Neural progenitor cell (in vitro differentiated cells): ENCODE measurements at regions not wholly inside any gene's neighbourhood (a gene's known extent, or its start where the extent isn't known, plus 50 kb on each side); places are given as distances from the start of the nearest gene placed in this dataset.
A peak's percentile ranks its signal among the peaks of the same experiment; 100 is the strongest.

ENCODE experiments used
- DNase-seq: peaks from one replicate; pipeline ENCODE4 v3.0.0-alpha.2; 2016; ENCODE audit warnings: low spot score
- H2AFZ ChIP-seq: fragments of 200-600 bp; sonication (generic); replicated peaks from 2 replicates; pipeline ENCODE4 v1.6.1; 2016; ENCODE audit warnings: antibody characterized with exemption
- H3F3A ChIP-seq: fragments of 200-600 bp; sonication (generic); 2 replicates; pipeline ENCODE4 v1.6.1; 2016; ENCODE audit warnings: antibody characterized with exemption, low read depth
- H3K27ac ChIP-seq: fragments of 200-600 bp; sonication (generic); 2 replicates; pipeline ENCODE4 v1.5.1; 2016; ENCODE audit warnings: mild to moderate bottlenecking
- H3K27me3 ChIP-seq: fragments of 200-600 bp; sonication (generic); 2 replicates; pipeline ENCODE4 v1.6.1; 2016; ENCODE audit warnings: mild to moderate bottlenecking, moderate library complexity
- H3K36me3 ChIP-seq: fragments of 200-600 bp; sonication (generic); 2 replicates; pipeline ENCODE4 v1.5.1; 2016
- H3K4me1 ChIP-seq: fragments of 200-600 bp; sonication (generic); 2 replicates; pipeline ENCODE4 v1.6.1; 2016; ENCODE audit warnings: mixed run types
- H3K4me2 ChIP-seq: fragments of 200-600 bp; sonication (generic); 2 replicates; pipeline ENCODE4 v1.6.1; 2016
- H3K4me3 ChIP-seq: fragments of 200-600 bp; sonication (generic); 2 replicates; pipeline ENCODE4 v1.5.1; 2016
- H3K79me2 ChIP-seq: fragments of 200-600 bp; sonication (generic); 2 replicates; pipeline ENCODE4 v1.6.1; 2016; ENCODE audit warnings: low read depth
- H3K9ac ChIP-seq: fragments of 200-600 bp; sonication (generic); 2 replicates; pipeline ENCODE4 v1.6.1; 2016
- H3K9me3 ChIP-seq: fragments of 200-600 bp; sonication (generic); 2 replicates; pipeline ENCODE4 v1.5.1; 2016; ENCODE audit warnings: low read depth
- H4K20me1 ChIP-seq: fragments of 200-600 bp; sonication (generic); 2 replicates; pipeline ENCODE4 v1.6.1; 2016; ENCODE audit warnings: low read depth
- H3K27ac Mint-ChIP-seq: 3 replicates; pipeline ENCODE4 v1.8.0; 2021; ENCODE audit warnings: mixed read lengths
- H3K27me3 Mint-ChIP-seq: 2 replicates; pipeline ENCODE4 v1.8.0; 2022; ENCODE audit warnings: low read depth, mild to moderate bottlenecking, inconsistent platforms, moderate library complexity, mixed read lengths; ENCODE audit not compliant: insufficient read depth
- H3K36me3 Mint-ChIP-seq: 3 replicates; pipeline ENCODE4 v1.8.0; 2021; ENCODE audit warnings: mixed read lengths
- H3K4me1 Mint-ChIP-seq: 3 replicates; pipeline ENCODE4 v1.8.0; 2021; ENCODE audit warnings: mixed read lengths
- H3K4me3 Mint-ChIP-seq: 3 replicates; pipeline ENCODE4 v1.8.0; 2021; ENCODE audit warnings: mild to moderate bottlenecking, moderate library complexity, mixed read lengths
- H3K9me3 Mint-ChIP-seq: 3 replicates; pipeline ENCODE4 v1.8.0; 2020; ENCODE audit warnings: mixed read lengths
- CTCF ChIP-seq: fragments of 200-600 bp; sonication (generic); IDR thresholded peaks from 2 replicates; pipeline ENCODE4 v1.5.1; 2017; ENCODE audit warnings: antibody characterized with exemption, mild to moderate bottlenecking
- EZH2 ChIP-seq: fragments of 200-600 bp; sonication (generic); IDR thresholded peaks from 2 replicates; pipeline ENCODE4 v1.6.1; 2017; ENCODE audit warnings: antibody characterized with exemption, mild to moderate bottlenecking, moderate library complexity
- EZH2phosphoT487 ChIP-seq: fragments of 200-600 bp; sonication (generic); IDR thresholded peaks from 2 replicates; pipeline ENCODE4 v1.6.1; 2017; ENCODE audit warnings: antibody characterized with exemption

- H3K4me3 Mint-ChIP-seq: no peak overlapping the region
- Histone ChIP-seq H3K9me3 (no peaks in the 10 kb centered on the region), H2AFZ (peak overlapping the region; percentile 2), H4K20me1 (no peaks in the 10 kb centered on the region), H3K4me1 (no peaks in the 10 kb centered on the region), H3F3A (no peaks in the 10 kb centered on the region), H3K9ac (no peak overlapping the region), H3K4me2 (no peak overlapping the region), H3K36me3 (no peaks in the 10 kb centered on the region), H3K4me3 (no peak overlapping the region), H3K79me2 (no peaks in the 10 kb centered on the region), H3K27ac (no peak overlapping the region), H3K27me3 (no peaks in the 10 kb centered on the region)
- peak; percentile 12 for DNase-seq
- H3K4me1 Mint-ChIP-seq: no peaks in the 10 kb centered on the region
- TF ChIP-seq EZH2: no peak
- TF ChIP-seq CTCF: no peak
- no peak for TF ChIP-seq EZH2phosphoT487
- H3K36me3 Mint-ChIP-seq: no peaks in the 10 kb centered on the region
- H3K9me3 Mint-ChIP-seq: no peaks in the 10 kb centered on the region
- no peak overlapping the region for H3K27ac Mint-ChIP-seq
- no peaks in the 10 kb centered on the region for H3K27me3 Mint-ChIP-seq
These were observed 95.7 kb upstream of the LINC00305 start for GRCh38 chr18:64244571-64244970.

- TF ChIP-seq EZH2phosphoT487: no peak
- TF ChIP-seq EZH2: no peak
- H3K36me3 Mint-ChIP-seq: no peaks in the 10 kb centered on the region
- no peaks in the 10 kb centered on the region for H3K27me3 ChIP-seq
- no peaks in the 10 kb centered on the region for H4K20me1 ChIP-seq
- H3K27ac ChIP-seq: no peak overlapping the region
- H3K79me2 ChIP-seq: no peaks in the 10 kb centered on the region
- DNase-seq: no peak
- H3K36me3 ChIP-seq: no peaks in the 10 kb centered on the region
- no peak overlapping the region for H2AFZ ChIP-seq
- no peak overlapping the region for H3K9ac ChIP-seq
- H3F3A ChIP-seq: no peaks in the 10 kb centered on the region
- H3K9me3 Mint-ChIP-seq: no peaks in the 10 kb centered on the region
- H3K9me3 ChIP-seq: no peaks in the 10 kb centered on the region
- H3K27me3 Mint-ChIP-seq: no peaks in the 10 kb centered on the region
- no peaks in the 10 kb centered on the region for H3K4me1 ChIP-seq
- no peak overlapping the region for H3K4me2 ChIP-seq
- no peak overlapping the region for H3K27ac Mint-ChIP-seq
- H3K4me3 ChIP-seq: no peak overlapping the region
- H3K4me3 Mint-ChIP-seq: no peak overlapping the region
- H3K4me1 Mint-ChIP-seq: peaks cover 9% of the 10 kb centered on the region
These were observed 91.4 kb upstream of the LINC00305 start for GRCh38 chr18:64240316-64240715.

GRCh38 chr18:64238076-64238475, 89.2 kb upstream of the LINC00305 start:
- DNase-seq: no peak
- no peak overlapping the region for H2AFZ ChIP-seq
- H3K27me3 ChIP-seq: no peaks in the 10 kb centered on the region
- H4K20me1 ChIP-seq: no peaks in the 10 kb centered on the region
- H3K4me3 ChIP-seq: no peak overlapping the region
- H3K4me2 ChIP-seq: no peak overlapping the region
- no peak overlapping the region for H3K27ac ChIP-seq
- Mint-ChIP-seq H3K9me3 (no peaks in the 10 kb centered on the region), H3K36me3 (no peaks in the 10 kb centered on the region), H3K27ac (no peak overlapping the region), H3K4me3 (no peak overlapping the region), H3K4me1 (peaks cover 9% of the 10 kb centered on the region), H3K27me3 (no peaks in the 10 kb centered on the region)
- TF ChIP-seq CTCF: no peak
- TF ChIP-seq EZH2phosphoT487: no peak
- no peak for TF ChIP-seq EZH2
- H3K79me2 ChIP-seq: no peaks in the 10 kb centered on the region
- no peaks in the 10 kb centered on the region for H3K36me3 ChIP-seq
- H3K4me1 ChIP-seq: no peaks in the 10 kb centered on the region
- H3K9me3 ChIP-seq: no peaks in the 10 kb centered on the region
- H3K9ac ChIP-seq: no peak overlapping the region
- no peaks in the 10 kb centered on the region for H3F3A ChIP-seq

GRCh38 chr18:64234321-64234720, 85.4 kb upstream of the LINC00305 start:
- Mint-ChIP-seq H3K27ac (no peak overlapping the region), H3K4me1 (peaks cover 9% of the 10 kb centered on the region), H3K4me3 (no peak overlapping the region), H3K9me3 (peaks cover 16% of the 10 kb centered on the region), H3K27me3 (no peaks in the 10 kb centered on the region), H3K36me3 (no peaks in the 10 kb centered on the region)
- no peaks in the 10 kb centered on the region for H3F3A ChIP-seq
- no peak overlapping the region for H3K27ac ChIP-seq
- no peaks in the 10 kb centered on the region for H3K27me3 ChIP-seq
- no peak for DNase-seq
- TF ChIP-seq CTCF: no peak
- no peak for TF ChIP-seq EZH2phosphoT487
- TF ChIP-seq EZH2: no peak
- no peak overlapping the region for H2AFZ ChIP-seq
- H3K4me3 ChIP-seq: no peak overlapping the region
- H3K9ac ChIP-seq: no peak overlapping the region
- no peaks in the 10 kb centered on the region for H3K4me1 ChIP-seq
- H3K36me3 ChIP-seq: no peaks in the 10 kb centered on the region
- H3K79me2 ChIP-seq: no peaks in the 10 kb centered on the region
- H4K20me1 ChIP-seq: no peaks in the 10 kb centered on the region
- no peak overlapping the region for H3K4me2 ChIP-seq
- H3K9me3 ChIP-seq: no peaks in the 10 kb centered on the region
